NCI-H1417 (cell line): ENCODE measurements at regions not wholly inside any gene's neighbourhood (a gene's known extent, or its start where the extent isn't known, plus 50 kb on each side); places are given as distances from the start of the nearest gene placed in this dataset.
"Not testable (repeated sequence)": the region's sequence is repeated elsewhere in the genome, so short reads cannot be mapped to it uniquely, and the experiment has no call there.

Experiments
- DNase-seq, 3 experiments: peaks; one replicate each; lab custom pipeline; 2025; lab: John Stamatoyannopoulos, UW

- DNase-seq = no peak
These were observed 152.8 kb downstream of the INHBB start for GRCh38 chr2:120498576-120499394.

DNA sequence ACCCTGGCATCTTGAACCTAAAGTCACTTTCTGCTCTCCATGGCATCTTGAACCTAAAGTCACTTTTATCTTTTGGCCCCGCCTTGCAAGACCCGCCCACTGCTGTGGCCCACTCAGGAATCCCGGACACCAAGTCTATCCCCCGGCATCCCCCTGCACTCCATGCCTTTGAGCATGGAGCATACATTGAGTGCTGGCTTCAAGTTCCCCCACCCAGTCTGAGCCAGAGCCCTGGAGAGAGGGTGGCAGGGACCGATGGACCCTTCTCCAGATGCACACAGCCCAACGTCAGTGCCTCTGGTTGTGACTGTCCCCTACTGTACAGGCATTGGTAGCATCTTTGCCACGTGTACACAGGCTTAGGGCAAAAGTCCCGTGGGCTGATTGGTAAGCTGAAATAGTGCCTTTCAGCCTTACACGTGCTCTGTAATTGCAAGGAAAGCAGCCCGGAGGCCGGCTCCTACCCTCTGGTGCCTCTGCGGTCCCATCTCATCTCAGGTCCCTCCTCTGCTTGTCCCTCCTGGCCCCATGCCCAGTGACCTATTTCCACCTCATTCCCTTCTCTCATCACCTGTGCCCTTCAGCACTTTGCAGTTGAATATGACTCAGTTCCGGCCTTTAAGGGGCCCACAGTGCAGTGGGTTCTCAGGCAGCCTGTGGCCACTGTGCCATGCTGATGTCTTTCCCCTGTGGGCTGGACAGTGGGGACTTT lies 154.0 kb downstream of the INHBB start:
- no peak for DNase-seq

GRCh38 chr2:120501591-120501990 lies 155.7 kb downstream of the INHBB start:
- no peak for DNase-seq

GRCh38 chr2:120502357-120502756 lies 156.4 kb downstream of the INHBB start:
- DNase-seq = no peak

DNA sequence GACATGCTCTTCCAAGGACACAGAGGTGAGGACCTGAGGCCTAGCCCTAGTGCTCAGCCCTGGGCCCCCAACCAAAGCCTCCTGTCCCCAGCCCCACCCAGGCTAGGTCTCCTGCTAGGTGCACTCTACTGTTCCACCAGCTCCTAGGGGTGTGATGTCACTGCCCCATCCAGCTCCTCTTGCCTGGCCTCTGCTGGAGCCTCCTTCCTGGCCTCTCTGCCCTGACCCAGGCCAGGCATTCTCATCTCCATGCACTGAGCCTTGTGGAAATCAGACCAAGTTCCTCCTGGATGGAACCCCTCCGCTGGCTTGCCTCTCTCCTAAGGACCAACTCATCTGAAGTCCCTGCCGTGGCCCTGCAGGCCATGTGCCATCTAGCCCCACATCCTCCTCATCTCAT lies 156.8 kb downstream of the INHBB start:
- DNase-seq = no peak

- DNase-seq = no peak
These were observed 157.4 kb downstream of the INHBB start for GRCh38 chr2:120503206-120503792.

GRCh38 chr2:120503793-120504571 lies 158.0 kb downstream of the INHBB start:
- peak in 1 of 3 experiments; percentile 33 for DNase-seq

- no peak for DNase-seq
These were observed 159.2 kb downstream of the INHBB start for GRCh38 chr2:120504936-120505705.

DNA sequence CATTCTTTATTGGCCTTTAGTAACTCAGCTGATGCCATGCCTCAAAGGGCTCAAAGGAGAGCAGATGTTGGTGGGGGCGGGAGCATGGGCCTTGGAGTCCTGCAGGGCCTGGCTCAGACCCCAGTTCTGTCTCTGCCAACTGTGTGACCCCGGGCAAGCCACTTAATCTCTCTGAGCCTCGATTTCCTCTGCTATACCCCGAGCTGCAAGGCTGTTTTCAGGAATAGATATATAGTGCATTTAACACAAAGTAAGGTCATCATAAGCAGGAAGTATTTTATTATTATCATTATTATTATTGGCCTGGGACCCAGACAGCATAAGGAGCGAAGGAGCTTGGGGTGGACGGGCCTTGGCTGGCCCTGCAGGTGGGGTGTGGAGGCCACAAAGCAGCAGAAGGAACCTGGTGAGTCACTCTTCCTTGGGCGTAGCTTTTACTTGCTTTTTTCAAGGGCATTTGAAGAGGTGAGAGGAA lies 162.7 kb downstream of the INHBB start:
- no peak for DNase-seq

DNA sequence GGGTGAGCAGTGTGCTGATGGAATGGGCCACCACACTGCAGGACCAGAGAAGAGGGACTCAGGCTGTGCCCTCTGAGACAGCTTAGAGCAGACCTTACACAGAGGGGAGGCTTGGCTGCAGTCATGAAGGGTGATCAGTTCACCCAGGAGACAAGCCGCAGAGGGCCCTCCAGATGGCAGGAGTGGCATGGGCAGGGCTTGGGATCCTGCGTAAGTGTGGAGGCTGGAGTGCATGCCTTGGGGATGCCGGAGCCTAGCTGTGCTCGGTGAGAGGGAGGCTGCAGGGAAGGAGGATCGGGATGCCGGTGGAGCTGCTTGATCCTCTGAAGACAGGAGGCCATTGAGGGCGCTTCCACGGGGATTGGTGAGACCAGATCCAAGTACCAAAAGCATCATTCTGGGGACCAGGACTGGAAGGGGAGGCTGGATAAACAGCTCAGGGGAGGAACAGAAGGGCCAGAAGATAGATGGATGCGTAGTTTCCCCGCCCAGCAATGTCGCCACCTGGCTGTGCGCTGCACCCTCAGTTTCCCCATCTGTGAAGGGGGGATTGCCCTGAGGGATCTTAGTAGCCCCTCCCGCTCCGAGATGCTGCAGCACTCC lies 163.4 kb downstream of the INHBB start:
- DNase-seq = peak in 1 of 3 experiments; percentile 1

DNA sequence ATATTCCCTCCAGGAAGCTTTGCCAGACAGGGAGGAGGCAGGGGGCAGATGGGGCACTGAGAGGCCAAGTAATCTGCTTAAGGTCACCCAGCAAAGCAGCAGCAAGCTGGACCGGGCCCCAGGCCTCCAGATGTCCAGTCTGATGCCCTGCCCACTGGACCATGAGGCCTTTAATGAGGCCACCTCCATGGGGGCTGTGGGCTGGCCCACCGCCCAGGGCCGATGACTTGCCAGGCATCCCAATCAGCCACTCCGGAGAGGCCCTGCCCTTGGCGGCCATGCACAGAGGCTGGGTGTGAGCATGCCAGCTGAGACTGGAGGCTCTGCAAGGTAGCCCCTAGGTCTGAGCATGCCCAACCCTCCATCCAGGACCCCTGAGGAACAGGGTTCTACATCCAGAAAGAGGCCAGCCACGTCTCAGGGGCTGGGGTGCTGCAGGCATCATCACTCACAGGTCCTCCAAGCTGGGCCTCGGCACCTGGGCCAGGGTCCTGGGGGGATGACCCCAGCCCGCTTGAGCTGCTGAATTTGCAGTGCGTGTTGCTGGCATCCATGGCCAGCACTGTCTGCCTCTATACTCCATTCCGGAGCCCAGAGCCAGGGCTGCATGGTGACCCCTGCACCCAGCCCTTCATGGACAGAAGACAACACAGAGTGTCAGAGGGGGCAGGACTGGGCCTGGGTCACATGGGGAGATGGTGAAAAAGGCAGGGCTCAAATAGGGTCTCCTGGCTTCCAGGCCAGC lies 164.2 kb downstream of the INHBB start:
- no peak for DNase-seq

GRCh38 chr2:120510751-120511395 lies 164.9 kb downstream of the INHBB start:
- no peak for DNase-seq

GRCh38 chr2:120511536-120511935 lies 165.6 kb downstream of the INHBB start:
- DNase-seq = no peak

DNA sequence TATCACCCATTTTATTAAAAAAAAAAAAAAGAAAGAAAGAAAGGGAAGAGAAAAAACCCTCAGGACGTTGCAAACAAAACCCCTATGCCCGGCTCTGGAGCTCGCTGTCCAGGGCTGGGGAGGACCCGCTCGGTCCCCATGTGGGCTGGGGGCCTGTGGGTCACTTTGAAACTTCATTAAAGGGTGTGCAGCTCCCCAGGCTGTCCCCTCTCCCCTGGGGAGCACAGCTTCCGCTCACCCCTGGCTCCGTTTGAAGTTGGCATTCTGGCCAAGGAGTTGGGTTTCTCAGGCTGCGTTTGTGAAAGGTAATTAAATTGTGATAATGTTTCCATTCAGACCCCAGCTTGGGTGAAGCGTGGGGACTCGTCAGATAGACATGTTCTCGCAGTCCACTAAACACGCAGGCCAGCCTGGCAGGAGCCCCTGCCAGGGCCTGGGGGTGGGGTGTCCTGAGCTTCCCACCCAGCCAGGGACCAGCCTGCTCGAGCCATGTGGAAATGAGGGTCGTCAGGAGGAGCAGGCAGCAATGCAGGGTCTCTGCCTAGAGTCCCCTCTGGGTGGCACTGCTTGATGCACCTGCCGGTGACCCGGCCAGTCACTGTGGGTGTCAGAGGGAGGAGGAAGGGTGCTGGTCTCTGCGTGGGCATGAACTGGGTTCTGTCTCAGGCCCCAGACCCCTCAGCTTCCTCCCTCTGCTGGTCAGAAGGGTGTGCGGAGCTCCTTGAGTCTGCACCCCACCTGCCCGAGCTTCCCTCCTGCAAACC lies 166.2 kb downstream of the INHBB start:
- DNase-seq = no peak

DNA sequence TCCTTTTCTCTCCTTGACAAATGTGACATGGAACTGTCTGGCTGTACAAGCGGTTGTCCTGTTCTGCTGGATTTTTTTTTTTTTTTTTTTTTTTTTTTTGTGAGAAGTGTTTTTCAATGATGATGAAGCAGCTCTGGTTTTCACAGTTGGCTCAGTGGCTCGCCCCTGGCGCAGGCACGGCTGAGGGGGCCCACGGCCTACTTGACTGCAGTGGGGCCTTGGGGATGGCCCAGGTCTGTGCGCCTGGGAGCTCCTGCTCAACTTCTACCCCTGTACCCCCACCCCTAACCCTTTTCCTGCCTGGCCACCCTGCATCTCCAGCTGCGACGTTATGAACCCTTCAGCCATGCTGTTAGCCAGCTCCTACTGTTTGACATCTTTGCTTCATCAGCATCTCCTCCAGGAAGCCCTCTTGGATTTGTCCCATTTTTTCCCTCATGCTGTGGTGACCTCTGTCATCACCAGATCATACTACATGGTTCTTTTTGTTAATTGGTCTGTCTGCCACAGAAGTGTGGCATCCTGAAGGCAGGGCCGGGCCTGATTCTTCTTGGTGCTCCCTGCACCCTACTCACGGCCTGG lies 167.9 kb downstream of the INHBB start:
- no peak for DNase-seq

- DNase-seq = peak in 1 of 3 experiments; percentile 5
These were observed 168.6 kb downstream of the INHBB start for GRCh38 chr2:120514521-120514920.

DNA sequence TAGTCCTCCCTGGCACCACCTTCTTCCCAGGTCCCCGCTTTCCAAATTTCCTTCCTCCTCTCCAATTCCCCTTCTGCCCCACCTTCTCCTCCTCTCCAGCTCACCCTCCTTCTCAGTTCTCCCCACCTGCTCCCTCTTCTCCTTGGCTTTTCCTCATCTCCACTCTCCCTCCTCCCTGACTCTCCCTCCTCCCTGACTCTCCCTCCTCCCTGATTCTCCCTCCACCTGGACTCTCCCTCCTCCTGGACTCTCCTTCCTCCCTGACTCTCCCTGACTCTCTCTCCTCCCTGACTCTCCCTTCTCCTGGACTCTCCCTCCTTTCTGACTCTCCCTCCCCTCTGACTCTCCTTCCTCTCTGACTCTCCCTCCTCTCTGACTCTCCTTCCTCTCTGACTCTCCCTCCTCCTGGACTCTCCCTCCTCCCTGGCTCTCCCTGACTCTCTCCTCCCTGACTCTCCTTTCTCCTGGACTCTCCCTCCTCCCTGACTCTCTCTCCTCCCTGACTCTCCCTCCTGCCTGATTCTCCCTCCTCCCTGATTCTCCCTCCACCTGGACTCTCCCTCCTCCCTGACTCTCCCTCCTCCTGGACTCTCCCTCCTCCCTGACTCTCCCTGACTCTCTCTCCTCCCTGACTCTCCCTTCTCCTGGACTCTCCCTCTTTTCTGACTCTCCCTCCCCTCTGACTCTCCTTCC lies 169.3 kb downstream of the INHBB start:
- DNase-seq = not testable (repeated sequence)
